ENCODE measurements at regions not wholly inside any gene's neighbourhood (a gene's known extent, or its start where the extent isn't known, plus 50 kb on each side); places are given as distances from the start of the nearest gene placed in this dataset.

GRCh38 chr12:107415071-107415470 is 270.5 kb upstream of the PWP1 start:
- TF ChIP-seq CTCF (conservative IDR thresholded peaks at IDR 0.05; ENCODE audit: low read length): no peak
- no peak for TF ChIP-seq EZH2phosphoT487 (IDR thresholded peaks at IDR 0.05; ENCODE audit: borderline replicate concordance)
